SU-DHL-6 (cell line): ENCODE measurements at regions not wholly inside any gene's neighbourhood (a gene's known extent, or its start where the extent isn't known, plus 50 kb on each side); places are given as distances from the start of the nearest gene placed in this dataset.

Source experiments
- EZH2phosphoT487 ChIP-seq: fragments of 200-600 bp; sonication (generic), shearing (Covaris generic); conservative IDR thresholded peaks from 2 replicates; pipeline ENCODE4 v1.6.1; 2018; ENCODE audit warnings: mild to moderate bottlenecking, antibody characterized with exemption, low read length, moderate library complexity, mixed read lengths
- TF ChIP-seq, protein P1 (sequence below): fragments of 200-600 bp; sonication (generic); IDR thresholded peaks from one replicate; pipeline ENCODE4 v1.5.1; 2017; ENCODE audit warnings: antibody characterized with exemption, mild to moderate bottlenecking, low read length, moderate library complexity; ENCODE audit not compliant: insufficient read depth, poor library complexity, severe bottlenecking

DNA sequence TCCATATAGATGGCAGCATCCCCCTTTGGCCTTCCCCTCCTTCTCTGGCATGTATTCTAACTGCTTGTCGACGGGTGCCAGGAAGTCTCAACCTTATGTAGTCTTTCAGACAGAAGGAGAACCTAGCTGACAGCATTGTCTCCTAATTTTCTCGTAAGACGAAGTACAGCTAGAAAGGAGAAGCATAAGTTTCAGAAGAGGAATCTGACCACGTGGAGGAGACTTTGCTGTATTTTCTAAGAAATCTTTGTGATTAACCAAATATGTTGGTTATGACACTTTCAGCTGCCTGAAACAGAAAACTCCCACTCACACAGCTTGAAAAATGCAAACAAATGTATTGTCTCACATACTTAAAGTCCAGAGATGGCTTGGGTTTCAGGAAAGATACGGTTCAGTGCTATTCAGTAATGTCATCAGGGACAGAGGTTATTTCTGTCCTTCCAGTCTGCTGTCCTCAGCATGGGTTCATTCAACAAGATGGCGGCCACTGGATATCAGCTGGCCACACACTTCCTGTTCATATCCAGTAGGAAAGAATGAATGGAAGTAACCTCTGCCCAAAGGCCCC is 109.5 kb upstream of the ZNF648 start:
- TF ChIP-seq, protein P1, sequence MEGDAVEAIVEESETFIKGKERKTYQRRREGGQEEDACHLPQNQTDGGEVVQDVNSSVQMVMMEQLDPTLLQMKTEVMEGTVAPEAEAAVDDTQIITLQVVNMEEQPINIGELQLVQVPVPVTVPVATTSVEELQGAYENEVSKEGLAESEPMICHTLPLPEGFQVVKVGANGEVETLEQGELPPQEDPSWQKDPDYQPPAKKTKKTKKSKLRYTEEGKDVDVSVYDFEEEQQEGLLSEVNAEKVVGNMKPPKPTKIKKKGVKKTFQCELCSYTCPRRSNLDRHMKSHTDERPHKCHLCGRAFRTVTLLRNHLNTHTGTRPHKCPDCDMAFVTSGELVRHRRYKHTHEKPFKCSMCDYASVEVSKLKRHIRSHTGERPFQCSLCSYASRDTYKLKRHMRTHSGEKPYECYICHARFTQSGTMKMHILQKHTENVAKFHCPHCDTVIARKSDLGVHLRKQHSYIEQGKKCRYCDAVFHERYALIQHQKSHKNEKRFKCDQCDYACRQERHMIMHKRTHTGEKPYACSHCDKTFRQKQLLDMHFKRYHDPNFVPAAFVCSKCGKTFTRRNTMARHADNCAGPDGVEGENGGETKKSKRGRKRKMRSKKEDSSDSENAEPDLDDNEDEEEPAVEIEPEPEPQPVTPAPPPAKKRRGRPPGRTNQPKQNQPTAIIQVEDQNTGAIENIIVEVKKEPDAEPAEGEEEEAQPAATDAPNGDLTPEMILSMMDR = no peak
- TF ChIP-seq EZH2phosphoT487 = no peak
